Muscle of leg (tissue), 3 donors: ENCODE measurements at regions not wholly inside any gene's neighbourhood (a gene's known extent, or its start where the extent isn't known, plus 50 kb on each side); places are given as distances from the start of the nearest gene placed in this dataset.

ENCODE experiments used
- DNase-seq: peaks from one replicate; pipeline ENCODE4 v3.0.0; 2013
- H3K27ac ChIP-seq: one replicate; pipeline ENCODE4 v1.5.1; 2013; ENCODE audit warnings: mild to moderate bottlenecking, low read length, control low read depth
- H3K27me3 ChIP-seq: one replicate; pipeline ENCODE4 v1.6.1; 2013; ENCODE audit warnings: low read length; ENCODE audit not compliant: control insufficient read depth, insufficient read depth
- H3K36me3 ChIP-seq: one replicate; pipeline ENCODE4 v1.6.1; 2013; ENCODE audit warnings: low read length; ENCODE audit not compliant: control insufficient read depth, insufficient read depth
- H3K4me1 ChIP-seq: one replicate; pipeline ENCODE4 v1.6.1; 2013; ENCODE audit warnings: low read length; ENCODE audit not compliant: control insufficient read depth, insufficient read depth
- H3K4me3 ChIP-seq: one replicate; pipeline ENCODE4 v1.5.1; 2013; ENCODE audit warnings: low read length, control low read depth
- H3K9me3 ChIP-seq: replicated peaks from 2 replicates; pipeline ENCODE4 v1.6.1; 2013; ENCODE audit warnings: low read depth, low read length; ENCODE audit not compliant: control insufficient read depth
- WGBS: methylation state at CpG from one replicate; pipeline ENCODE4 v1.1.5; 2013; ENCODE audit warnings: missing lambda C conversion rate; ENCODE audit not compliant: insufficient coverage; 5-methylcytosine and 5-hydroxymethylcytosine counted together

DNA sequence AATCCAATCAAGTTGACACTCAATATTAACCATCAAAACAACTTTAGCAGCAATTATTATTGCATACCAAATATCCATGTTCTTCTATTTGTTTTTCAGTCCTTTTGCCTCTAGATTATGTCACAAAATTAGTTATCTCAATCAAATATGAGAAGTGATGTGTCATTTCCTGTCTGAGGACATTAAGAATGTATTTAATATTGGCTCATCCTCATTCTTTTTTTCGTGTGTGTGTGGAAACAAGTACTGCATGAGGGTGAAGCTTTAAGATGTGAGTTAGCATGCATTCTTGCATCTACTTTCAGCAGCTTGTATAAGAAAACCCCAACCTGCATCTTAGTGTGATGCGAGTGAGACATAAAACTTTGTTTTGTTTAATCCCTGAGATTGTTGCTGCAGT lies 301.4 kb downstream of the GRIA2 start:
- Histone ChIP-seq H3K36me3 (no peaks in the 10 kb centered on the region), H3K27me3 (no peaks in the 10 kb centered on the region), H3K4me1 (no peaks in the 10 kb centered on the region), H3K9me3 (peaks cover 12% of the 10 kb centered on the region), H3K4me3 (no peak overlapping the region), H3K27ac (no peak overlapping the region)
- no CpG with 5 or more reads among the region's 2 CpGs for WGBS
- no peak for DNase-seq

- H3K4me1 ChIP-seq, result no peaks in the 10 kb centered on the region
- no peaks in the 10 kb centered on the region for H3K27me3 ChIP-seq
- WGBS, result 72% methylated on average over 3 of the region's 3 CpGs
- no peak overlapping the region for H3K27ac ChIP-seq
- no peak for DNase-seq
- H3K36me3 ChIP-seq, result no peaks in the 10 kb centered on the region
- no peak overlapping the region for H3K4me3 ChIP-seq
- no peaks in the 10 kb centered on the region for H3K9me3 ChIP-seq
Measured at GRCh38 chr4:157514711-157515110, 294.2 kb downstream of the GRIA2 start.

GRCh38 chr4:157509341-157509740 lies 288.8 kb downstream of the GRIA2 start:
- WGBS, result 70% methylated on average over 3 of the region's 3 CpGs
- DNase-seq, result peak; percentile 38
- H3K4me1 ChIP-seq, result no peaks in the 10 kb centered on the region

DNA sequence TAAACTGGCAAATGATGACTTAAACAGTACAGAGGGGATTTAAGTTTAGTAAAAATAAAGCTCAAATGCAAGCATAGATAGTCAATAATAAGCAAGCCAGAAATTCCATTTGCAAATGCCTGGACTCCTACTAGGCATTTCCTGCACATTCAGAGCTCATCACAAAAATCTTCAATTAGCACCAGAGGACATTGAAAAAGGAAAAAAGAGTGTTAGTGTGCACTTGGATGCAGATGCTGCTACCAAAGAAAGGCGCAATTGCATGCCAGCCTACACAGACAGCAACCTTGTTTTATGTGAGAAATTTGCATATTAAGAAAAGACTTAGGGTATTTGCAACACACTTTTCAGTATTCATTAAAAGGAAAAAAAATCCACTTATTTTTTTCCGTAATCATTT lies 282.1 kb downstream of the GRIA2 start:
- Histone ChIP-seq H3K4me1 (no peaks in the 10 kb centered on the region), H3K36me3 (no peaks in the 10 kb centered on the region), H3K4me3 (no peak overlapping the region), H3K27me3 (no peaks in the 10 kb centered on the region), H3K9me3 (no peaks in the 10 kb centered on the region), H3K27ac (no peak overlapping the region)
- no CpG with 5 or more reads among the region's 2 CpGs for WGBS
- DNase-seq, result no peak

More at GRCh38 chr4:157509341-157509740, 288.8 kb downstream of the GRIA2 start:
- no peak overlapping the region for H3K27ac ChIP-seq
- no peaks in the 10 kb centered on the region for H3K27me3 ChIP-seq
- H3K9me3 ChIP-seq, result no peaks in the 10 kb centered on the region
- no peak overlapping the region for H3K4me3 ChIP-seq
- no peaks in the 10 kb centered on the region for H3K36me3 ChIP-seq

GRCh38 chr4:157459785-157460184 lies 239.3 kb downstream of the GRIA2 start:
- 40% methylated on average over 1 of the region's 3 CpGs for WGBS
- Histone ChIP-seq H3K27me3 (no peaks in the 10 kb centered on the region), H3K36me3 (no peaks in the 10 kb centered on the region), H3K4me1 (no peaks in the 10 kb centered on the region), H3K4me3 (no peak overlapping the region), H3K9me3 (peaks cover 3% of the 10 kb centered on the region), H3K27ac (no peak overlapping the region)
- no peak for DNase-seq

GRCh38 chr4:157447195-157447594 lies 226.7 kb downstream of the GRIA2 start:
- DNase-seq, result no peak
- WGBS, result no CpG with 5 or more reads among the region's 3 CpGs
- H3K27ac ChIP-seq, result no peak overlapping the region

GRCh38 chr4:157444014-157444413 lies 223.5 kb downstream of the GRIA2 start:
- Histone ChIP-seq H3K36me3 (no peaks in the 10 kb centered on the region), H3K4me1 (no peaks in the 10 kb centered on the region), H3K27me3 (no peaks in the 10 kb centered on the region), H3K9me3 (no peaks in the 10 kb centered on the region), H3K27ac (no peak overlapping the region), H3K4me3 (no peak overlapping the region)
- WGBS, result 89% methylated on average over 9 of the region's 9 CpGs
- DNase-seq, result no peak

More at GRCh38 chr4:157447195-157447594, 226.7 kb downstream of the GRIA2 start:
- Histone ChIP-seq H3K27me3 (no peaks in the 10 kb centered on the region), H3K9me3 (no peaks in the 10 kb centered on the region), H3K36me3 (no peaks in the 10 kb centered on the region), H3K4me3 (no peak overlapping the region), H3K4me1 (no peaks in the 10 kb centered on the region)

GRCh38 chr4:157443537-157443936 lies 223.0 kb downstream of the GRIA2 start:
- WGBS, result 78% methylated on average over 4 of the region's 5 CpGs

GRCh38 chr4:157425897-157426296 lies 205.4 kb downstream of the GRIA2 start:
- WGBS, result no CpG with 5 or more reads among the region's 4 CpGs
- no peaks in the 10 kb centered on the region for H3K27me3 ChIP-seq
- H3K9me3 ChIP-seq, result peaks cover 2% of the 10 kb centered on the region
- no peak for DNase-seq
- no peak overlapping the region for H3K27ac ChIP-seq
- no peaks in the 10 kb centered on the region for H3K36me3 ChIP-seq
- no peak overlapping the region for H3K4me3 ChIP-seq
- H3K4me1 ChIP-seq, result no peaks in the 10 kb centered on the region

More at GRCh38 chr4:157443537-157443936, 223.0 kb downstream of the GRIA2 start:
- Histone ChIP-seq H3K9me3 (no peaks in the 10 kb centered on the region), H3K27ac (no peak overlapping the region), H3K27me3 (no peaks in the 10 kb centered on the region), H3K4me3 (no peak overlapping the region), H3K4me1 (no peaks in the 10 kb centered on the region), H3K36me3 (no peaks in the 10 kb centered on the region)
- no peak for DNase-seq

DNA sequence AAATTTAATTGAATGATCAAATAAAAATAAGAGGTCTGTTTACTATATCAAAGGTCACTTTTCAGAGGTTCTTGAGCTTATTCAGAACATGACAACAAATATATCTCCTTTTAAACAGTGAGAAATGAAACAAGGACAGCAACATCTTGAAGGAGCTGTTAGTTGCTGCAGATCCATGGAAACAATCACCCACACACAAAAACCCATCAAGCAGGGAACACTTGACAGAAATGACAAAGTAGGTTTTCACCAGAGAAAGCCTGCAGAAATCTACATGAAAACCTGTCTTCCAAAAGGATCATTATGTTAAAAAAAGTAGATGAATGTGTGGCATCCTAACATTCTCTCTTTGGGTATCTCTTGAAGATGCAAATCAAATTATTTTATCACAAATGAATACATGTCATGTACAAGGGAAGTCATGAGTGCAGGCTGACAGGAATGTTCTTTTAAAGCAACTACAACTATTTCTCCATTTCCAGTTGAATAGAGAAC lies 203.0 kb downstream of the GRIA2 start:
- H3K9me3 ChIP-seq, result peaks cover 2% of the 10 kb centered on the region
- no peaks in the 10 kb centered on the region for H3K4me1 ChIP-seq
- H3K4me3 ChIP-seq, result no peak overlapping the region
- H3K27me3 ChIP-seq, result no peaks in the 10 kb centered on the region
- no peaks in the 10 kb centered on the region for H3K36me3 ChIP-seq
- H3K27ac ChIP-seq, result no peak overlapping the region
- DNase-seq, result no peak

- Histone ChIP-seq H3K4me3 (no peak overlapping the region), H3K27me3 (no peaks in the 10 kb centered on the region), H3K4me1 (no peaks in the 10 kb centered on the region), H3K36me3 (no peaks in the 10 kb centered on the region), H3K9me3 (peaks cover 2% of the 10 kb centered on the region), H3K27ac (no peak overlapping the region)
- DNase-seq, result no peak
Measured at GRCh38 chr4:157421365-157421764, 200.8 kb downstream of the GRIA2 start.
